ENCODE measurements at regions not wholly inside any gene's neighbourhood (a gene's known extent, or its start where the extent isn't known, plus 50 kb on each side); places are given as distances from the start of the nearest gene placed in this dataset.
"Not testable (repeated sequence)": the region's sequence is repeated elsewhere in the genome, so short reads cannot be mapped to it uniquely, and the experiment has no call there.

DNA sequence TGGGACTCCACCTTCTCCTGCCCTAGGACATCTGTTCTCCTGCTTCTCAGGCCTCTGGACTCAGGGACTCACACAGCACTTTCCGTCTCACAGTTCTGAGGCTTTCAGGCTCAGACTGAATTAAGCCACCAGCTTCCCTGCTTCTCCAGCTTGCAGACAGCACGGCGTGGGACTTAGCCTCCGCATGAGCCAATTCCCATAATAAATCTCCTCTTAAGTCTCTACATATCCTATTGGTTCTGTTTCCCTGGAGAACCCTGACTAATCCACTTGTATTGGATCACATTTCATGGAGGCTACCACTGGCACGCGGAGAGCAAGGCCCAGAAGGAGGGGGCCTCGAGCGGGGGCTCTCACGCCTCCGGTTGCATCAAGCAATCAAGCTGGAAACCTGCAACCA is 1313.6 kb downstream of the TBC1D22A start:
- DNase-seq, result no peak

GRCh38 chr22:48075604-48076003 is 1313.2 kb downstream of the TBC1D22A start:
- no peak for DNase-seq

DNA sequence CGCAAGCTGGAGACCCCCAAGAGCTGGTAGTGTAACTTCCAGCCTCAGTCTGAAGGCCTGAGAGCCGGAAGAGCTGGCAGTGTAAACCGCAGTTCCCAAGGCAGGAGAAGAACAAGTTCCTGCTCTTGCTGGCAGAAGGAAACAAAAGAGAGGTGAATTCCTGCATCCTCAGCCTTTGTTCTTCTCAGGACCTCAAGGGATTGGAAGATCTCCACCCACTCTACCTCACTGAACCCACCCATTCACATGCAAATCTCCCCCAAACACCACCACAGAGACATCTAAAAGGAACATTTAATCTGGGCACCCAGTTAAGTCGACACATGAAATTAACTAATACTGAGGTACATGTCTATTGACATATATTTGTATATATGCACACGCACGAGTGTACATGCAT is 1310.3 kb downstream of the TBC1D22A start:
- DNase-seq, result no peak

DNA sequence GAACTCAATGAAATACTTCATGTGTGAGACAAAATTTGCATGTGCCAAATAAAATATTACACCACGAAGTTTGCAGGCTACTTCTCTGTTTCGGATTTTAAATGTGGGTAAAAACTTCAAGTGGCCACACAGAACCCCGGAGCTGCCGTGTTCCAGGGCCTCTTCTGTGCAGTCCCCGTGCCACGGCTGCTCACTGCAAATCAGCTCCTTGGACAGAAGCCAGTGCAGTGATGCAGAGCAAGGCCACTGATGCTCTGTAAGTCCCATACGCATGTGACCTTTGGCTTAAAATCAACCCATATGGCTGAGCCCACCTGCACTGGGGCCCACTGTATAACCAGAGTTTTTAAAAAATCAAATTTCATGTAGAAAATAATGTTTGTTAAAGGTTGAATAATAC is 1309.4 kb downstream of the TBC1D22A start:
- no peak for DNase-seq

DNA sequence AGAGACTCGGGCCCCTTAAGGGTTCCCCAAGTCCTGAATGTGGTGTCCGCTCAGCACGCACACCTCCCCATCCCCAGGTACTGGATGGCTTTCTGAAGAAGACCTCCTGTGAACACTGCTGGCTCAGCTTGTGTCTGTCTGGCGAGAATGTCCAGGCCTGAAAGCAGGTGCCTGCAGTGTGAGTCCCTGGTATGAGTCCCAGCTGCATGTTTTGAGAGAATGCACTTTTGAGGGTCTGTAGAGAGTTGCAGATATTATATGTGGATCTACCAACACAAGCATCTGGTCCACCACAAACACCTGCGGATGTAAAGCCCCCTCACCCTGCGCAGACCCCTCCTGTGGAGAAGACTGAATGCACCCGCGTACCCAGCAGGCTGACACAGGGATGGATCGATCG is 1308.9 kb downstream of the TBC1D22A start:
- no peak for DNase-seq

- DNase-seq, result no peak
Observed at GRCh38 chr22:48070760-48071159, 1308.3 kb downstream of the TBC1D22A start.

DNA sequence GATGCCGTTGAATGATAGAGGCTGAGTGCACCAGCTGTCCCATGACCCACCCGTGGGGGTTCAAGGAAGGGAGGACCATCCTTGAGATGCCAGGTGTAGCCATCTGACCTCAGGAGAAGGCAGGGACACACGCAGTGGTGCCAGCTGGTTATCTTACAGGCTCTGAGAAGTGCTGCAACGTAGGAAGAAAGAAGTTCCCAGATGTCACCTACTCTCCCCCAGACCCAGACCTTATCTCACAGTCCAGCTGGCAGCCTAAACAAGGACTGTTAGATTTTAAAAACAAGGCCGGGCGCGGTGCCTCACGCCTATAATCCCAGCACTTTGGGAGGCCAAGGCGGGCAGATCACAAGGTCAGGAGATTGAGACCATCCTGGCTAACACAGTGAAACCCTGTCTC is 1307.6 kb downstream of the TBC1D22A start:
- DNase-seq, result no peak

DNA sequence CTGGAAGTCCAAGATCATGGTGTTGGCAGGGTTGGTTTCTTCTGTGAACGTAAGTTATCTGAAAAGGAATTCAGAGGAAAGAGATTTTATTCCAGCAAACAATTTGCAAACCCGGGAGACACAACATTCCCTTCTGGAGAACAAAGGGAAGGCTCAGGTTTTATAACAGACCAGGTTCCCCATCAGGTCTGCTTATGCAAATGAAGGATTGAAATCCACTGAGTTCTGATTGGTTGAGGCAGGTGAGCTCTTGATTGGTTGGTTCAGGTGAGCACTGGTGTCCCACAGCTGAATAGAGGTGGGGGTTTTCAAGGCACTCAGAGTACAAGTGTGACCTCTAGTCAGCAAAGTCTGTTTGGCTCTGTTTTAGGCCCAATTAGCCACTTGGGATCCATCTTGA is 1306.8 kb downstream of the TBC1D22A start:
- DNase-seq, result no peak

- no peak for DNase-seq
Observed at GRCh38 chr22:48068323-48068885, 1306.0 kb downstream of the TBC1D22A start.

- no peak for DNase-seq
Observed at GRCh38 chr22:48065892-48066291, 1303.4 kb downstream of the TBC1D22A start.

GRCh38 chr22:48061726-48062125 is 1299.3 kb downstream of the TBC1D22A start:
- DNase-seq, result no peak

DNA sequence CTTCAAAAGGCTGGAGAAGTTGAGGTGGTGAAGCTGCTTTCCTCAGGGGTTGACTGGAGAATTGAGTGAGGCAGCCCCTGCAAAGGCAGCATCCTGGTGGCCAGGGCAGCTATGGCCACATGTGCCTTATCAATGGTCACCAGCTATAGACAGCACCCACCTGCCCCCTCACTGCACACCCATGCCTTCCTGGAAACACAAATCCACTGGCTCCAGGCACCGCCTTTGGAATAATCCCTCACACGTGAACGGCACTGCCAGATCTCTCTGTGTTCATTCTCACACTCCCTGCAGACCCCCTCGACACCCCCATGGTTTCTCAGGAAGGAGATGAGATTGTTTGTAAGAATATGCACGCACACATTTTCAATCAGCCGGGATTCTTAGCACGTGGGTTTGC is 1297.8 kb downstream of the TBC1D22A start:
- no peak for DNase-seq

- not testable (repeated sequence) for DNase-seq
Observed at GRCh38 chr22:48059521-48059920, 1297.1 kb downstream of the TBC1D22A start.

GRCh38 chr22:48057116-48057835 is 1294.8 kb downstream of the TBC1D22A start:
- no peak for DNase-seq

DNA sequence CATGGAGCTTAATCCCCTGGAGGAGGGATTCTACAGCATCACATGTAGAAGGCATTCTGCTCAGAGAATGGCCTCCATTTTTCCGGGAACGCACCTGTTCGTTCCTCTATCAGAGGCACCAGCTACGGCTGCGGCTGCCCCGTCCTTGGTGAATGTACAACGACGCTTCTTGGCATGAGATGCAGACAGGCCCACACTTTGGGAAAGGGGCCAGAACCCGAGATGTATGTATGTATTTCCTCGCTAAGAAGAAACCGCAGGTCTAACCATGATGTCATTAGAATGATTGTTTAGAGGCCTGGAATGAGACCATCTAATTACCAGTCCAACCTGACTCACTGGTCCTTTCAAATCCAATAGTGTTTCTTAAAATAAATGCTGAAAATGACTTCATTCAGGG is 1293.4 kb downstream of the TBC1D22A start:
- DNase-seq, result no peak

DNA sequence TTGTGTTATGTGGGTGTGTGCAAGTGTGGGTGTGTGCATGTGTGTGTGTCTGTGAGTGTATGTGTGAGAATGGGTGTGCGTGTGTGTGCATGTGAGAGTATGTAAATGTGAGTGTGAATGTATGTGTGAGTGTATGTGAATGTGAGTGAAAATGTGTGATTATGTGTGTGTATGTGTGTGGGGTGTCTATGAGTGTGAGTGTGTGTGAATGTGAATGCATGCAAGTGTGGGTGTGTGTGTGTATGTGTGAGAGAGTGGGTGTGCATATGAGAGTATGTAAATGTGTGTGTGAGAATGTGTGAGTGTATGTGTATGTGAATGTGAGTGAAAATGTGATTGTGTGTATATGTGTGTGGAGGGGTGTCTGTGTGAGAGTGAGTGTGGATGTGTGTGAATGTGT is 1292.7 kb downstream of the TBC1D22A start:
- DNase-seq, result no peak

DNA sequence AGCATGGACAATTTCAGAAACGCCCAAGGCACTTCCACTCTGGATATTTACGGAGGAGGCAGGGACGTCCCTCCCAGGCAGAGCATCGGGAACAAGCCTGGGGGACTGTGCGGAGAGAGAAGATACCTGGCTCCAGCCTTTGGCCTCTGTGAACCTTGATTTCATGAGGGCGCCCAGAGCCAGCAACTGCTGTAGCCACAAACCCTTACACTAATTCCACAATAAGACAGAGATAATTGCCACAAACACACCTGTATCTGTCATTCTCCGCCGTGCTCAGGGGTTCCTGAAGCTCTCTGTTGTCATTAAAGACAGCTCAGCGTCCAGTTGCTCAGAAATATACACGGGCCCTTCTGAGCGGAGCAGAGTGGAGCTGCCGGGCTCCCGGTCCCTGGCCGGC is 1292.1 kb downstream of the TBC1D22A start:
- DNase-seq, result no peak

GRCh38 chr22:48053973-48054372 is 1291.5 kb downstream of the TBC1D22A start:
- DNase-seq, result no peak

DNA sequence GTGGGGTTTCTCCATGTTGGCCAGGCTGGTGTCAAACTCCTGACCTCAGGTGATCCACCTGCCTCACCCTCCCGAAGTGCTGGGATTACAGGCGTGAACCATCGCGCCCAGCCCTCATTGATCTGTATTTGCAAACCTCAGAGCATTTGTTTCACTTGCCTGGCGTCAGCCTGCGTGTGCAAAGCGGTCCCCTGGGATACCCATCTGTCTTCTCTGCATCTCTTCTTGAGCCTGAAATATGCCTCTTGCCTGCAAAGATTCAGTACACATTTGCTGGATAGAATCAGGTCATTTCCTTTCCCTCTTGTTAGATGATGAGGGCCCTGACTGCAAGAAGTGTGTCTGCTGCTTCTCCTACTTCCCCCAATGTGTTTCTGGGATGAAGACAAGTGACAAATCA is 1291.0 kb downstream of the TBC1D22A start:
- DNase-seq, result no peak

DNA sequence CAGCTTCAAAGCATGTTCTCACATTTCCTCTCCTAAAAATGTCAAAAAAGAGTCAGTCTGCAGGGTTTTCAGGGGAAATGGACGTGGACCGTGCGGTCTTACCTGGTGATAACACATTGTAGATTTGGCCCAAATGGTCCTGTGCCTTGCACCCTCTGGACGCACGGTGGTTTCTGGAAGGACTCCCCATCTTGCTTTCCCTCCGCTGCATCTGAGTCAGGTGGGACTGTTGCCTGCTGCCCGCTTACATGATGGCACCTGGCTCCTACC is 1290.1 kb downstream of the TBC1D22A start:
- DNase-seq, result no peak

GRCh38 chr22:48051796-48052620 is 1289.6 kb downstream of the TBC1D22A start:
- DNase-seq, result no peak

- DNase-seq, result no peak
Observed at GRCh38 chr22:48050836-48051235, 1288.4 kb downstream of the TBC1D22A start.

GRCh38 chr22:48049116-48049515 is 1286.7 kb downstream of the TBC1D22A start:
- no peak for DNase-seq

DNA sequence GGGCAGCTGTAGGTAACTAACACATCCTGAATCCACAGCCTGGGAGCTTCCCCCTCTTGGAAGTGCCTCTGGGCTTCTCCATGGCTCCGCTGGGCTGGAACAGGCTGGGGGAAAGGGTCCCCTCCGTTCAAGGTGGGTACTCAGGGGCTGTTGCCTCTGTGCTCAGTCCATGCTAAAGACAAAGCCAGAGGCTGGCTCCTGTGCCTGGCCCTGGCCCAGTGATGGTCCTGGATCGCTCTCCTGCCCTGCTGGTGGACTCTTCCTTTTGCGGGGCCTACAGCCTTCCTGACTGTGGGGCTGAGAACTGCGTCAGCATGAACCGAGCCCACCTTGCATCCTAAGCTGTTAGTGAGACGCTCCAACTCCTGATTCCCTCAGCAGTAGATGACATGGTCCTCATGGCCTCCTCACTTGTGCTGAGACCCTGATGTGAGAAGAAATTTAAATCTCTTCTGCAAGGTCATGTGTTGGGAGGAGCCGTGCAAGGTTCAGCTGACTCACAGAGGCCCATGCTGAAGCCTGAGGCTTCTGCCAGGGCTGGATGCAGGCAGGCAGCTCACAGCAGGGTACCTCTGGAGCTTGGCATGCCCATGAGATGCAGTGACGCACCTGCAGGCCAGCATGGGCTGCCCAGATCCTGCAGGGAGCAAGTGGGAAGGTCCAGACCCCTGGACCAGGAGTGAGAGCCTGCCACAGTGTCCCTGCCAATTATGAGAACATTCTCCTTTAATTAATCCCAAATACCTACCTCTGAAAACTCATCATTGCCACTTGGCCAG is 1285.5 kb downstream of the TBC1D22A start:
- DNase-seq, result no peak
